HUES48 (cell line): ENCODE measurements at regions not wholly inside any gene's neighbourhood (a gene's known extent, or its start where the extent isn't known, plus 50 kb on each side); places are given as distances from the start of the nearest gene placed in this dataset.
"Not testable (repeated sequence)": the region's sequence is repeated elsewhere in the genome, so short reads cannot be mapped to it uniquely, and the experiment has no call there.

ENCODE experiments used
- H3K27ac ChIP-seq: one replicate; pipeline ENCODE4 v1.7.0; 2013; ENCODE audit warnings: low read depth, low read length, inconsistent platforms
- H3K27me3 ChIP-seq: 2 replicates; pipeline ENCODE4 v1.6.1; 2013; ENCODE audit warnings: mild to moderate bottlenecking, low read length; ENCODE audit not compliant: control insufficient read depth, insufficient read depth
- H3K36me3 ChIP-seq: 2 replicates; pipeline ENCODE4 v1.6.1; 2013; ENCODE audit warnings: low read length; ENCODE audit not compliant: control insufficient read depth, insufficient read depth
- H3K4me1 ChIP-seq: 2 replicates; pipeline ENCODE4 v1.6.1; 2013; ENCODE audit warnings: mild to moderate bottlenecking, low read length; ENCODE audit not compliant: control insufficient read depth, insufficient read depth
- H3K4me3 ChIP-seq: 2 replicates; pipeline ENCODE4 v1.5.1; 2013; ENCODE audit warnings: mild to moderate bottlenecking, low read depth, low read length
- H3K9ac ChIP-seq: 2 replicates; pipeline ENCODE4 v1.6.1; 2013; ENCODE audit warnings: mild to moderate bottlenecking, low read depth, low read length, moderate library complexity
- H3K9me3 ChIP-seq: 2 replicates; pipeline ENCODE4 v1.6.1; 2013; ENCODE audit warnings: low read length; ENCODE audit not compliant: control insufficient read depth, insufficient read depth

GRCh38 chr5:102154791-102155605 lies 141.1 kb downstream of the SLCO4C1 start:
- H3K27ac ChIP-seq, H3K4me1 ChIP-seq, H3K9me3 ChIP-seq, H3K4me3 ChIP-seq, H3K36me3 ChIP-seq, H3K27me3 ChIP-seq, H3K9ac ChIP-seq: not testable (repeated sequence)

DNA sequence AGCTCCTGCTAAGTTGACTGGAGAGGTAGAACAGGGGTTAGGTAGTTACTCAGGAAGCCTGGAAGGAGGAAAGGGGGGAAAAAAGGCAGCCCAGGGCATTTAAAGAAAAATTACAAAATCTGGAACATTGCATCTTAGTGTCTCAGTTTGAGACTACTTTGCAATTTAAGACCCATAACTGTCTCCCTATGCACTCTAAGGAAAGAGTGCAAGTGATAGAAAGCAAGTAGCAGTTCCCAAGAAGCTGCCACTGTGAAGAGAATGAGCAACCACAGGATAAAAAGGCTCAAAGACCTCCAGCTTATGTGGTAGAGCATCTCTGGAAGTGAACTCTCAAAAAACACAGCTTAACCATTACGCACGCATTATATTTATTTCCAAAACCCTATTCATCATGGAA lies 141.8 kb downstream of the SLCO4C1 start:
- Histone ChIP-seq H3K9ac (no peak overlapping the region), H3K27me3 (no peaks in the 10 kb centered on the region), H3K27ac (no peak overlapping the region), H3K4me1 (no peaks in the 10 kb centered on the region), H3K36me3 (no peaks in the 10 kb centered on the region), H3K4me3 (no peak overlapping the region), H3K9me3 (no peaks in the 10 kb centered on the region)

GRCh38 chr5:102153003-102153759 lies 142.9 kb downstream of the SLCO4C1 start:
- H3K36me3 ChIP-seq, result no peaks in the 10 kb centered on the region
- H3K27ac ChIP-seq, result no peak overlapping the region
- no peaks in the 10 kb centered on the region for H3K9me3 ChIP-seq
- no peak overlapping the region for H3K9ac ChIP-seq
- H3K27me3 ChIP-seq, result no peaks in the 10 kb centered on the region
- H3K4me3 ChIP-seq, result no peak overlapping the region
- no peaks in the 10 kb centered on the region for H3K4me1 ChIP-seq

DNA sequence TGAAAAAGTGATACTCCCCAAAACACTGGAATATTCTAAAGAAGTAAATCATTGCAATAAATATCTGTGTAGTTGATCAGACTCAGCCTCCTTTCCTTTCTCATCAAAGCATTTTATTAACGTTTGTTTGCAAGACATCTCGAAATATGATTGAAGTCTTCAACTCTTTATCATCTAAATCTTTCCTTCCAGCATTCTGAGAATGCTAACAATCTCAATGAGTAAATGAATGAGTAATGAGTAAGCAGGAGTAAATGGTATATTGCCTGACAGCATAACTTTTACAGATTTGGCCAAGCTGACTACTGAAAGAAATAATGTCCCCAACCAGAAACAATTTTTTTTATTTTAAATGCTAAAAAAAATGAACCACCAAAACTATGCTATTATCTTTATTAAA lies 157.1 kb downstream of the SLCO4C1 start:
- Histone ChIP-seq H3K9ac (no peak overlapping the region), H3K4me3 (no peak overlapping the region), H3K27me3 (no peaks in the 10 kb centered on the region), H3K4me1 (no peaks in the 10 kb centered on the region), H3K36me3 (no peaks in the 10 kb centered on the region), H3K9me3 (no peaks in the 10 kb centered on the region), H3K27ac (no peak overlapping the region)

GRCh38 chr5:102138243-102138653 lies 157.8 kb downstream of the SLCO4C1 start:
- Histone ChIP-seq H3K36me3 (no peaks in the 10 kb centered on the region), H3K9ac (no peak overlapping the region), H3K27ac (no peak overlapping the region)

DNA sequence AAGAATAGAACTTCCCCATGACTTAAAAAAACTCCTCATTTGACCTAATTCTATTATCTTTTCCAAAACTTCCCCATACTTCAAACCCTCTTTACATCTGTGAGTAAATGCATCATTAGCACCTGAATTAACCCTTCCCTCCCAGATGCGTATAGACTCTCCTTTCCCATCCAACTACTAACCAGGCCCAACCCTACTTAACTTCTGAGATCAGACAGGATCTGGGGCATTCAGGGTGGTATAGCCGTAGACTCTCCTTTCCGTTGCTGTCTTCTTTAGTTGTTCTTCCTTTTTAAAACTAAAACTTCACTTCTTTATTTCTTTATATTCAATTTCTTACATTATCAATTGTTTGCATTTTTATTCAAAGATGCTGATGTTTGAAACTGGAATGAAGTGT lies 165.2 kb downstream of the SLCO4C1 start:
- Histone ChIP-seq H3K27me3 (no peaks in the 10 kb centered on the region), H3K27ac (no peak overlapping the region), H3K4me3 (no peak overlapping the region)

More at GRCh38 chr5:102138243-102138653, 157.8 kb downstream of the SLCO4C1 start:
- H3K4me3 ChIP-seq, result no peak overlapping the region
- no peaks in the 10 kb centered on the region for H3K27me3 ChIP-seq
- no peaks in the 10 kb centered on the region for H3K4me1 ChIP-seq
- H3K9me3 ChIP-seq, result no peaks in the 10 kb centered on the region

GRCh38 chr5:102130386-102130785 lies 165.7 kb downstream of the SLCO4C1 start:
- Histone ChIP-seq H3K36me3 (no peaks in the 10 kb centered on the region), H3K27ac (no peak overlapping the region), H3K4me3 (no peak overlapping the region), H3K4me1 (no peaks in the 10 kb centered on the region), H3K9ac (no peak overlapping the region), H3K27me3 (no peaks in the 10 kb centered on the region), H3K9me3 (no peaks in the 10 kb centered on the region)

More for the DNA sequence above, 165.2 kb downstream of the SLCO4C1 start:
- no peak overlapping the region for H3K9ac ChIP-seq
- no peaks in the 10 kb centered on the region for H3K9me3 ChIP-seq
- H3K36me3 ChIP-seq, result no peaks in the 10 kb centered on the region
- no peaks in the 10 kb centered on the region for H3K4me1 ChIP-seq

DNA sequence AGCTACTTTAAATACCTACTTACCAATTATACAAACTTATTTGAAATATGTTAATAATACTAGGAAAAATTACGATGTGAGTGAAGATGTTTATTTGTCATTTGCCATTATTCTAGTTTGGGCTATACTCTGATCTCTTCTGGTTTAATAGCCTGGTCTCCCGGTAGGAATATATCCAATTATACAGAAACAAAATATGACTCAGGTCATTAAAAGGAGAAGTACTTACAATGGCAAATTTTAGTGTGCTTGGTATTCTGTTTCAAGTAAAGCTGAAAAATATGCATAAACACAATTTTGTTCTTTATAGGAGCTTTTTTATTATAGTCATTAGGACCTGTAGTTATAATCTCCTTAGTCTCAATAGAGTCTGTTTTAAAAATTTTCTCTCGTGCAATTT lies 176.8 kb downstream of the SLCO4C1 start:
- H3K36me3 ChIP-seq, result no peaks in the 10 kb centered on the region
- peaks cover 6% of the 10 kb centered on the region; the same call in 1 of the 2 replicates for H3K4me1 ChIP-seq
- H3K4me3 ChIP-seq, result no peak overlapping the region
- H3K27ac ChIP-seq, result no peak overlapping the region
- H3K9me3 ChIP-seq, result no peaks in the 10 kb centered on the region
- H3K9ac ChIP-seq, result no peak overlapping the region
- no peaks in the 10 kb centered on the region for H3K27me3 ChIP-seq

DNA sequence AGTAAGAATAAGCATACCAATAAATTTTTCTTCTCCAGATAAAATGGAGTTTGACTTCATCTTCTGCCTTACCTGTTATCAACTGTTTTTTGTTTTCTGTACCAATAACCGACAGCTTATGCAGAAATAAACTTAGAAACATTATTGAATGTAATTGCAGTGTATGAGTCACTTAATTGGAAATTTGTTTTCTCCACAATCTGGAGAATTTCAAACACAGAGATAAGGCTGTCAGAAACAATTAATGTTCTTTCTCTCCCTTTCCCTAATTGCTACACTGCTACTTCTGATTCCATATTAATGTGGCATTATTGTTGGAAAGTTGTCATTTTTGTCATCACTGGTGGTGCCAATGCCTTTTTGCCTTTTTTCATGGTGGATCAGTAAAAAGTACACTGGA lies 180.3 kb downstream of the SLCO4C1 start:
- Histone ChIP-seq H3K4me1 (peaks cover 6% of the 10 kb centered on the region; the same call in 1 of the 2 replicates), H3K27me3 (no peaks in the 10 kb centered on the region), H3K4me3 (no peak overlapping the region), H3K36me3 (no peaks in the 10 kb centered on the region), H3K9ac (no peak overlapping the region), H3K27ac (no peak overlapping the region), H3K9me3 (no peaks in the 10 kb centered on the region)

DNA sequence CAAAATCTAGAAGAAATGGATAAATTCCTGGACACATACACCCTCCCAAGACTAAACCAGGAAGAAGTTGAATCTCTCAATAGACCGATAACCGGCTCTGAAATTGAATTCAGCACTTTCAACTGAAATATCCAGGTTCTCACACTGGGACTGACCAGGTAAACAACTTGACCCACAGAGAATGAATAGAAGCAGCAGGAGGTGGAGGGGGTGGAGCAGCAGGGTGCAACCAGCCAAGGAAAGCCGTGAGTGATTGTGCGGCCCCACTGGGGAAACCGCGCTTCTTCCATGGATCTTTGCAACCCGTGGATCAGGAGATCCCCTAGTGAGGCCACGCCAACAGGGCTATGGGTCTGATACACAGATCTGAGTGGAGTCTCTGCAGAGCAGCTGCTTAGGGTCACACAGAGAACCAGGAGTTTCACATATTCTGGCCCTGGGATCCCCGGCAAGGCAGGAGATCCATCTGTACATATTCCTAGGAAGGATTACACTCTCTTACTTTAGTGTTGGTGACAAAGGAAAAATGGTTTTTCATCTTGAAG lies 181.5 kb downstream of the SLCO4C1 start:
- peaks cover 6% of the 10 kb centered on the region; the same call in 1 of the 2 replicates for H3K4me1 ChIP-seq
- no peak overlapping the region for H3K9ac ChIP-seq
- H3K9me3 ChIP-seq, result no peaks in the 10 kb centered on the region
- H3K36me3 ChIP-seq, result no peaks in the 10 kb centered on the region
- no peak overlapping the region for H3K4me3 ChIP-seq
- no peak overlapping the region for H3K27ac ChIP-seq
- no peaks in the 10 kb centered on the region for H3K27me3 ChIP-seq

DNA sequence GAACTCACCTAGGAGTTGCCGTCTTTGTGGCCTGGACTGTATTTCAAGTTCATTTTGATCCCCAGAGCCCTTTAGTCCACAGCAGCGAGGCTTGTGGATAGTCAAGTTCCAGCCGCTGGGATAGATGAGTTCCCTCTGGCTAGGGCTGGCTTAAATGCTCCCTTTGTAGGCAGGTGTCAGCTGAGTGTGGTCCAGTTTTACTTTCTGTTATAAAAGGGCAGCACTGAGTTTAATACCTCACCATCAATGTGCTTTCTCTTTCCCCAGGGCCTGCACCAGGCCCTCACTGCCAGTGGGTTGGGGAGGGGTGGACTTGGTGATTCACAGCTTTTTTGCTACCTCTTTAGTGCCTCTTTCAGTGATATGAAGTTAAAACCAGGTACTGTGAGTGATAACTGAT lies 188.2 kb downstream of the SLCO4C1 start:
- Histone ChIP-seq H3K4me3 (no peak overlapping the region), H3K27ac (no peak overlapping the region), H3K27me3 (no peaks in the 10 kb centered on the region), H3K36me3 (no peaks in the 10 kb centered on the region), H3K9ac (no peak overlapping the region), H3K4me1 (no peaks in the 10 kb centered on the region), H3K9me3 (no peaks in the 10 kb centered on the region)
